ENCODE measurements at regions not wholly inside any gene's neighbourhood (a gene's known extent, or its start where the extent isn't known, plus 50 kb on each side); places are given as distances from the start of the nearest gene placed in this dataset.
"Not testable (repeated sequence)": the region's sequence is repeated elsewhere in the genome, so short reads cannot be mapped to it uniquely, and the experiment has no call there.

DNA sequence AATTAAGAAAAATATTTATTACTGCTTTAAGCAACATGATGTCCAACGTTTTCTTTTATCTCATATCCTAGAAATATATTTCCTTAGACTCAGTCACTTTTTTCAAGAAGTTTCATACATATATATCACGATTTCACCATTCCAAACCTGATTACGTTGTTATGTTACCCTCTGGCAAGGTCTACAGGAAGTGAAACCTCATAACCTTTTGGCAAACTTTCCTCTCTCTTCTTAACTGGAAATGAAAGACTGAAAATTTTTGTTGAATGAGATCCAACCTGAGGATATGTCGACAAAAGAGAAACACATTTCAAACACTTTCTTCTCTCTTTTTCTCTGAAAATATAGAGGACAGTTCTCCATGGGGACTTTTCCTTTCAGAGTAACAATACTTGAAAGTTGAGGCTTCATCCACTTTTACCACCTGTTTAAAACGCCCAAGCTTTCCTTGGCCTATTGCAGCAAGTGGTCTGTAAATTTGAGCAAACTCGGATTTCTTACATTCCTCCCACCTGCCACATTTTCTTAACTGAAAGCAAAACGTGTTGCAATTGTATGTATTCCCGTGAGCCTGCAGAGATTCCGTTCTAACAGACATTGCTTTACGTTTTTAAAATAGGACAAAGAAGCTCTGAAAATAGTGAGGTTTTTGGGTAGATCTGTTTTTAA, 298.1 kb downstream of the CETN3 start:
- Histone ChIP-seq H3K36me3 (no peaks in the 10 kb centered on the region), H3K4me3 (peak overlapping the region; percentile 6; the same call in 1 of the 2 replicates), H3K27ac (no peak overlapping the region), H3K4me1 (peaks cover 3% of the 10 kb centered on the region; the same call in 1 of the 2 replicates), H3K27me3 (no peaks in the 10 kb centered on the region), H3K9me3 (replicated peaks) (no peaks in the 10 kb centered on the region)
- DNase-seq: peak in 1 of 2 experiments; percentile 30

DNA sequence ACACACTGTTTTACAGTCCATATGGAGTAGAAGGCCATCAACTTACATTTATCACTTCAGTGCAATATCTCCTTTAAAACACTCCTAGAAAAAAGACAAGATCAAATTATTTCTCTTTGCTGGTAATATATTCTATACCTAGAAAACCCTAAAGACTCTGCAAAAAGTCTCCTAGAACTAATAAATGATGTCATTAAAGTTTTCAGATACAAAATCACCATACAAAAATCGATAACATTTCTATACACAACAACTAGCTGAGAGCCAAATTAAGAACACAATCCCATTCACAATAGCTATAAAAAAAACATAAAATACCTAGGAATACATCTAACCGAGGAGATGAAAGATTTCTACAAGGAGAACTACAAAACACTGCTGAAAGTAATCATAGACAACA, 300.3 kb downstream of the CETN3 start:
- no peaks in the 10 kb centered on the region for H3K27me3 ChIP-seq
- no peak overlapping the region for H3K27ac ChIP-seq
- H3K4me3 ChIP-seq: no peak overlapping the region
- H3K4me1 ChIP-seq: peaks cover 3% of the 10 kb centered on the region; the same call in 1 of the 2 replicates
- H3K36me3 ChIP-seq: no peaks in the 10 kb centered on the region
- no peak for DNase-seq
- peaks cover 4% of the 10 kb centered on the region; the same call in 1 of the 2 replicates for H3K9me3 ChIP-seq (replicated peaks)

DNA sequence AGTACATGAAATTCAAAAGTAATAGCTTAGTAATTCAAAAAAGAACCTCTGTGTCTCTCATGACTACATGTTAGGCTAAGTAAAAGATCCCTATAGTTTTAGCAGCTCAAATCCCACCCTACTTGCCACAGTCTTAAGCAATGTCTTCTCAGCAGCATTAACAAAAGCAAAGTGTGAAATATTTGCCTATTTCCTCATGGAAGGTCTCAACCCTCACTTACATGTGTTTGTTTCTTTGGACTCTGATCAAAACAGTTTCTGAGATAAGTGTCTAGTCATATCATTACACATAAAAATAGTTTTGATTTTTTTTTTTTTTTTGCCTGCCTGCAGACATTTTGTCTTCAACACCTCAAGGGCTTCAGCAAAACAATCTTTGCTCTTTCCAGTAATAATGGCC, 310.5 kb downstream of the CETN3 start:
- DNase-seq: no peak
- Histone ChIP-seq H3K4me1 (no peaks in the 10 kb centered on the region), H3K36me3 (no peaks in the 10 kb centered on the region), H3K27ac (no peak overlapping the region), H3K9me3 (replicated peaks) (no peaks in the 10 kb centered on the region), H3K4me3 (no peak overlapping the region), H3K27me3 (no peaks in the 10 kb centered on the region)

DNA sequence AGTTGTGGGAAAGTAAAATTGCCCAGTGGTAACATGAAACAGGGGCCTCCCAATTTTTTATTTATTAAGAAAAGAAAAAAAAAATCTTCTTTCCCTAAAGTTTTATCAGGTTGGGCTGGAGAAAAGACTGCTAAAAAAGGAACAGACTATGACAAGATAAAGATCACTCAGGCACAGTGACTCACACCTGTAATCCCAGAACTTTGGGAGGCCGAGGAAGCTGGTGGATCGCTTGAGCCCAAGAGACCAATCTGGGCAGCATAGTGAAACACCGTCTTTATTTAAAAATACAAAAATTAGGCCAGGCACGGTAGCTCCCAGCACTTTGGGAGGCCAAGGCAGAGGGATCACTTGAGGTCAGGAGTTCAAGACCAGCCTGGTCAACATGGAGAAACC, 312.5 kb downstream of the CETN3 start:
- Histone ChIP-seq H3K9me3 (replicated peaks) (no peaks in the 10 kb centered on the region), H3K4me1 (0 out of 2 replicates have a peak, but pooled peaks cover 3% of the 10 kb centered on the region), H3K27me3 (no peaks in the 10 kb centered on the region), H3K4me3 (no peak overlapping the region), H3K36me3 (no peaks in the 10 kb centered on the region), H3K27ac (no peak overlapping the region)
- no peak for DNase-seq

DNA sequence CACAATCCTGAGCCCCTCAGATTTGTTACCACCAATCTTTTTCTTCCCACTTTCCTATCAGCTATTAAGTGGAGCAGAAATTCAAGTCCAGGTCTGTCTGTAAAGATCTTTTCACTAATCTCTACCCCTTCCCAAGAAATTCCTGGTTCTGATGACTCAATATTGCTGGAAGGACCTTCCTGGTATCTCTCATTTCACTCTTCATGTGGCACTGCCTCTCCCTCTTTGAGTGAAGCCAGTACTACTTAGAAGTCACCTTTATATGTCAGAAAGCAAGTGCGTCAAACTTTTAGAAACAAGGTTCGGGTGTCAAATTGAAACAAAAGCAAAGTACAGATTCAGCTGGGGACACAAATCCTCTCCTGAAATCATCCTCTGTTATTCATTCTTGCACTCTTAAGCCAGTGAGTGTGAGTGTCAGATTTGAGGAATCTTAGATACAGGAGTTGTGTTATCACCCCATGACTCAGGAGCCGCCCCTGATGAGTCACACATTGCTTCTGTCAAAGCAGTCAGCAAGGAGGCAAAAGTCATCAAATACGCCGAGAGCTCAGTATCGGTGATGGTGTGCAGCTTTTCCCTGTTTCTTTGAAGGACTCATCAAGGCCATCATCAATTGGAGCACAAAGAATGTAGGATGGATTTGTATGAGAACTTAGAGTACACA, 313.0 kb downstream of the CETN3 start:
- H3K4me1 ChIP-seq: 0 out of 2 replicates have a peak, but pooled peaks cover 3% of the 10 kb centered on the region
- H3K36me3 ChIP-seq: no peaks in the 10 kb centered on the region
- H3K27ac ChIP-seq: no peak overlapping the region
- H3K9me3 ChIP-seq (replicated peaks): no peaks in the 10 kb centered on the region
- H3K4me3 ChIP-seq: no peak overlapping the region
- H3K27me3 ChIP-seq: no peaks in the 10 kb centered on the region
- DNase-seq: peak; percentile 14 to 20

DNA sequence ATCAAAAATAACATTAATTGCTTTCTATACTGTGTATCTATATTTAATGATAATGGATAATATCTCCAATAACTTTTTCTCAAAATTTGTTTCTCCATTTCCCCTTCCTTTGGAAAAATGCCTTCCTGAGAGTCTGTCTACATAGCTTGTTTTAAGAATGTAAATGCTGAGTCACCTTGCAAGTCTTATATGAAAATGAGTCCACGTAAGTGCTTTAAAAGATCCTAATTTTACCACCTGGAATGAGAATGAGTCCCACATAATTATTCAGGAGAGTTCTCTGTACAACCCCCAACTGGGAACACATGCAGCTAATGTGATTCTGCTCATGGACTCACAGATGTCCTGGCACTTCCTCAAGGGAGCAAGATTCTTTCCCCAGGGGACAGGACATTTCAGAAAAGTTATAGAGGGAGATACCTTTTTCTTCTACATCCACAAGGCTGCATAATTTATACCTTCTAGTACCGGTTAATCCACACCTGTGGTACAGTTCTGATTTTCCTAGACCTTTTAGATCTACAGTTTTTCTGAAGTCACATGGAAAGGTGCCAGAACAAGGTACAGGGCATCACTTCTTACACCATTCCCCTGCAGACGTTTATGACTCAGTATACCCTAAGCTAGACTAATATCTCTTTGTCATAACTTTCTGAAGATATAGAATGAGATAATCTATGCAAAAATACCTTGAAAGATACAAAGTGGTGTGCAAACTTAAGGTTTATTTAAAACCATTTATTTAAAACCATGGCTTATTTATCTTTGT, 314.1 kb downstream of the CETN3 start:
- H3K9me3 ChIP-seq (replicated peaks): no peaks in the 10 kb centered on the region
- H3K4me1 ChIP-seq: 0 out of 2 replicates have a peak, but pooled peaks cover 3% of the 10 kb centered on the region
- no peak for DNase-seq
- no peaks in the 10 kb centered on the region for H3K36me3 ChIP-seq
- H3K27ac ChIP-seq: no peak overlapping the region
- no peak overlapping the region for H3K4me3 ChIP-seq
- H3K27me3 ChIP-seq: no peaks in the 10 kb centered on the region

DNA sequence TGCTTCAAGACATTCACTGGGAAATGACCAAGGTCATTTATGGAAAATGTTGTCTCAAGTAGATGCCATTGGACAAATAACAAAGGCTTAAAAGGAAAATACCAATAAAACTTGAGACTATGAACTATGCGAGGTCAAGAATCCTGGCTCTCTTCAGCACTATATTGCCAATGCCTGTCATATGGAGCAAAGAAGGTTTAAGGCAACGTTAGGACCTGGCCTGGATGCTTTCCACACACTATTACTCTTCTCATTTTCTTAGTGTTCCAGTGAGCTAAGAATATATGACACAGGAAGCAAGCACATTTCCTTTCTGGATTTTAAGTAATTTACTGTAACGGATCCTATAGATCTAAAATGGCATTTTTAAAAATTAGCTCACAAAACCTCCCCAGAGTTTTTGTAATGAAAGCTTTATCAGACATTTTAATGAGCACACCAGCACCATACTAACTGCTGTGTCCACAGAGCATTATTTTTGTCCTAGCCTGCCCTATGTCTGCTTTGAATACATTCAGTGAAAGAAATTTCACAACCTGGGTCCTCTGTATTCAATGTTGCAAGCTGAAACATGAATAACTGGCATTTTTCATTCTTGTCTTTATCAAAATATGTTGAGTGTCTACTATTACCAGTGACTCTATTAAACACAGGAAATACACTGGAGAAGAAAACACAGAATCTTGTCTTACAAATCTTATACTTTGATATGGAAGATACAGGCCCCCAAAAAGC, 315.6 kb downstream of the CETN3 start:
- DNase-seq: no peak
- H3K4me3 ChIP-seq: no peak overlapping the region
- 0 out of 2 replicates have a peak, but pooled peaks cover 3% of the 10 kb centered on the region for H3K4me1 ChIP-seq
- H3K36me3 ChIP-seq: no peaks in the 10 kb centered on the region
- H3K27ac ChIP-seq: no peak overlapping the region
- no peaks in the 10 kb centered on the region; the same call in 1 of the 2 replicates for H3K9me3 ChIP-seq (replicated peaks)
- H3K27me3 ChIP-seq: no peaks in the 10 kb centered on the region

DNA sequence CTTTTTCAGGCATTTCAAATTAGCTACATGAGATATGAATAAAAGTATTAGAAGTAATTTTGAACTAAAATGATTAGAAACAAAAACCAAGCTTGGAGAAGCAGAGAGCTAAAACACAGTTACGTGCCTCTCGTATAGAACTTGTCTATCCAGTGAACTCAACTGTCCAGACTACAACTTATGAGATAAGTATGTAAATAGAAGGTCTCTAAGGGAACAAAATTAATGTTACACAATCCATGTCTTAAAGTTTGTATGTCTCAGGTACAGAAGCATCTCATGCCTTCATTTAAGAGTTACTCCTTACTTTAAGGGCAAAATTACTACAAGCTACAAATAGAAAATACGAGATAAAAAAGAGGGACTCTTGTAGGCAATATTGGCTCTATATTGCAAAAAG, 316.8 kb downstream of the CETN3 start:
- H3K9me3 ChIP-seq (replicated peaks): no peaks in the 10 kb centered on the region; the same call in 1 of the 2 replicates
- H3K27me3 ChIP-seq: no peaks in the 10 kb centered on the region
- 0 out of 2 replicates have a peak, but pooled peaks cover 3% of the 10 kb centered on the region for H3K4me1 ChIP-seq
- no peak overlapping the region for H3K4me3 ChIP-seq
- H3K36me3 ChIP-seq: no peaks in the 10 kb centered on the region
- DNase-seq: no peak
- no peak overlapping the region for H3K27ac ChIP-seq

DNA sequence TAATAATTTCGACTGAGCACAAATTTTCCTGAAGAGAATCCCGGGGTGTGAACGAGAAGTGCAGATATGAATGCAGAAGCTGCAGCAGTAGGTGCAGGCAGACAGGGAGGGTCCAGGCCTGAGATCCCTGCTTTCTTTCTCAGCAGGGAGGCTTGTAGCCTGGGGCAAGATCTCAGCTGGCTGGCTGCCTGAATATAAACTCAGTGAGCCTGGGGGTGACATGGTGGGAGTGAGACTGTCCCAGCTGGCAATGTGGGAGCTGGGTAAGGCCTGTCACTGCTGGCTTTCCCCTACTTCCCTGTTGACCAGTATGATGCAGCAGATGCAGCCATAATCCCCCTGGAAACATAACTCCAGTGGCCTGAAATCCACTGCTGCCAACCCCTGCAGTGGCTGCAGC, 325.2 kb downstream of the CETN3 start:
- Histone ChIP-seq H3K27me3 (no peaks in the 10 kb centered on the region), H3K27ac (no peak overlapping the region), H3K9me3 (replicated peaks) (no peaks in the 10 kb centered on the region; the same call in 1 of the 2 replicates), H3K4me3 (no peak overlapping the region), H3K36me3 (no peaks in the 10 kb centered on the region), H3K4me1 (no peaks in the 10 kb centered on the region)
- peak; percentile 49 to 66 for DNase-seq

DNA sequence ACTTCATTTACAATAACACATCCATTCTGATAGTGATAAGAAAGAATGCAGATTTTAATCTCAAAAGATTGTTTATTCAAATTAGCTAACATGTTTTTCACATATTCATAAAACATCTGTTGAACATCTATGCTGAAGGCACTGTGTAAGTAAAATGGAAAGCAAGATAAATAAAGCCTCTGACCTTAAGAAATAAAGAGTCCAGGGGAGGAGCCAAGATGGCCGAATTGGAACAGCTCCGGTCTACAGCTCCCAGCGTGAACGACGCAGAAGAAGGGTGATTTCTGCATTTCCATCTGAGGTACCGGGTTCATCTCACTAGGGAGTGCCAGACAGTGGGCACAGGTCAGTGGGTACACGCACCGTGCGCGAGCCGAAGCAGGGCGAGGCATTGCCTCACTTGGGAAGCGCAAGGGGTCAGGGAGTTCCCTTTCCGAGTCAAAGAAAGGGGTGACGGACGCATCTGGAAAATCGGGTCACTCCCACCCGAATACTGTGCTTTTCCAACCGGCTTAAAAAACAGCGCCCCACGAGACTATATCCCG, 336.5 kb downstream of the CETN3 start:
- not testable (repeated sequence) for DNase-seq; H3K4me3 ChIP-seq; H3K27ac ChIP-seq; H3K9me3 ChIP-seq (replicated peaks); H3K36me3 ChIP-seq; H3K4me1 ChIP-seq; H3K27me3 ChIP-seq

DNA sequence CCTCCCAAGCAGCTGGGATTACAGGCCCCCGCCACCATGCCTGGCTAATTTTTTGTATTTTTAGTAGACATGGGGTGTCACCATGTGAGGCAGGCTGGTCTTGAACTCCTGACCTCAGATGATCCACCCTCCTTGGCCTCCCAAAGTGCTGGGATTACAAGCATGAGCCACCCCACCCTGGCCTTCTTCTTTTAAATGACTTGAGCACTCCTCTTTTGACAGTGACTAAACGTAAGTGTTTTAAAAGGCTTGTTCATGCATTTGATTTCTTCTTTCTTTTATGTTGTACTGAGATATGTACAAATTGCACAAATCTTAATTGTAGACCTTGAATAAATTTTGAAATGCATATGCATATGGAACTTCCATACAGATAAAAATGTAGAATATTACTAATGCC, 337.9 kb downstream of the CETN3 start:
- no peak overlapping the region for H3K4me3 ChIP-seq
- H3K9me3 ChIP-seq (replicated peaks): no peaks in the 10 kb centered on the region; the same call in 1 of the 2 replicates
- no peak for DNase-seq
- no peak overlapping the region for H3K27ac ChIP-seq
- no peaks in the 10 kb centered on the region for H3K27me3 ChIP-seq
- H3K36me3 ChIP-seq: no peaks in the 10 kb centered on the region
- no peaks in the 10 kb centered on the region for H3K4me1 ChIP-seq

DNA sequence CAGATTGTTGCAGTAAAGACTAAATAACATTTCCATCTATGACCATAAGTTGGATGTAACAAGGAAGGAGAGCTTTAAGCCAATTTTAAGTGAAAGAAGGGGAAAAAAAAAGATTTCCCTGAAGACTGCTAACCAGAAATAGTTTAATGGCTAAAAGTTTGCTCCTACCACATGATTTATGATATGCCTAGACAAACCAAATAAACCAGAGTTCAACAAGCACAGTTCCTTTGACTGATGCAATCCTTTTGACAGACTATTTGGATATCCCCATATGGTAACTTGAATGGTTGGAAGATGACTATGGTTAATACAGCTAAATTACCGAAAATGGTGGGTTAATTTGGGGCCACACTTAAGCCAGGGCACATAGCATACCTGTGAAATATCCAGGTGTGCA, 338.5 kb downstream of the CETN3 start:
- DNase-seq: no peak
- no peaks in the 10 kb centered on the region for H3K36me3 ChIP-seq
- no peak overlapping the region for H3K4me3 ChIP-seq
- H3K9me3 ChIP-seq (replicated peaks): no peaks in the 10 kb centered on the region; the same call in 1 of the 2 replicates
- no peak overlapping the region for H3K27ac ChIP-seq
- no peaks in the 10 kb centered on the region for H3K4me1 ChIP-seq
- H3K27me3 ChIP-seq: no peaks in the 10 kb centered on the region

DNA sequence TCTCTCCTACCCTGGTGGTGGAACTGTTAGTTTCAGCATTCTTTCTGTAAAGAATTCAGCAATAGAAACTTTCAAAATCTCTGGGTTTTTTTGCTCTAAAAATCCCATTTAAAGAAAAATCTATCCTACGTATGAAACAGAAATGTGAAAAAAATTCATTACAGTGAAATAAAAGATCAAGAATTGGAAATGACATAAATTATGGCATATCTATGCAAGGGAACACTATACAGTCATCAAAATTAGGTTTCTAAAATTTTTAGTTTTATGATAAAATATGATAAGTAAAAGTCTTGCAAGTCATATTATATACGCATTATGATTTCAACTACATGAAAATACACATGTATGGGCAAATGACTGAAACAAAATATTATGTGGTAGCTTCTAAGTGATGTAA, 342.6 kb downstream of the CETN3 start:
- no peak overlapping the region for H3K27ac ChIP-seq
- no peaks in the 10 kb centered on the region for H3K27me3 ChIP-seq
- no peaks in the 10 kb centered on the region for H3K36me3 ChIP-seq
- no peaks in the 10 kb centered on the region for H3K4me1 ChIP-seq
- H3K4me3 ChIP-seq: no peak overlapping the region
- peaks cover 3% of the 10 kb centered on the region for H3K9me3 ChIP-seq (replicated peaks)
- DNase-seq: no peak

DNA sequence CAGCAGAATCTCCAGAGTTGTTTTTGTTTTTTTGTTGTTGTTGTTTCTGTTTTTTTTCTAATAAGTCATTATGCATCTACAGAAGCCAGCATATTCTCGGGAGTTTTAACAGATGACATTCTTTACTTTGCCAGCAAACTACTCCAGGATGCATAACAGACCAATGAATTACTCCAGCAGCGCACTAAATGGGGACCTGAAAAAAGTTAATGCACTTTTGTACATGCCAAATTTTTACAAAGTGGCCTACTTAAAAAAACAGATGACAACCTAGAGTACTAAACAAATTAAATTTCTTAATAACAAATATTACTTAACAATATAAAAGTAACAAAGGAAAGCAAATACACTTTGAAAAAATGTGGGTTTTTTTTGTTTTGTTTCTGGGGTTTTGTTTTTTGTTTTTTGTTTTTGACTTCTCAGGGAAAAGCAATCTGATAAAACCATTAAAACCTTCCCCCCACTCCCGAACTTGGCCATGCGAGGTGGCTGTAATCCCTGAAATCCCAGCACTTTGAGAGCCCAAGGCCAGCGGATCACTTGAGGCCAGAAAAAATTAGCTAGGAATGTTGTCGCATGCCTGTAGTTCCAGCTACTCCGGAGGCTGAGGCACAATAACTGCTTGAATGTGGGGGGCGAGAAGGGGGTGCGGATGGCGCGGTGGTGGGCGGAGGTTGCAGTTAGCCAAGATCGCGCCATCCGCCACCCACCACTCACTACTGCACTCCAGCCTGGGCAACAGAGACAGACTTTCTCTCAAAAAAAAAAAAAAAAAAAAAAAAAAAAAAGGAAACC, 352.4 kb downstream of the CETN3 start:
- no peak overlapping the region for H3K4me3 ChIP-seq
- no peaks in the 10 kb centered on the region for H3K9me3 ChIP-seq (replicated peaks)
- H3K27ac ChIP-seq: no peak overlapping the region
- DNase-seq: peak; percentile 11 to 33
- no peaks in the 10 kb centered on the region for H3K27me3 ChIP-seq
- peaks cover 8% of the 10 kb centered on the region for H3K4me1 ChIP-seq
- no peaks in the 10 kb centered on the region for H3K36me3 ChIP-seq
